ENCODE measurements at regions not wholly inside any gene's neighbourhood (a gene's known extent, or its start where the extent isn't known, plus 50 kb on each side); places are given as distances from the start of the nearest gene placed in this dataset.

DNA sequence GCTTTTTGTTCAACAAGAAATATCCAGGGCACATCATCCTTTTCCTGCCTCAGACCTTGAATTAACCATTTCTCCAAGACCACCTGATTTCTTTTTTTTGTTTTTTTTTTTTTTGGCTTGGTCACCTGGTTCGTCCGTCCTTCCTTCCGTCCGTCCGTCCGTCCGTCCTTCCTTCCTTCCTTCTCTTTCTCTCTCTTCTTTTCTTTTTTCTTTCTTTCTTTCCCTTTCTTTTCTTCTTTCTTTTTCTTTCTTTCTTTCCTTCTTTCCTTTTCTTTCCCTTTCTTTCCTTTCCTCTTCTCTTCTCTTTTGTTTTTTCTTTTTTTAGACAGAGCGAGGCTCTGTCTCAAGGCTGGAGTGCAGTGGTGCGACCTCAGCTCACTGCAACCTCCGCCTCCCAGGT lies 80.7 kb downstream of the TET3 start:
- DNase-seq (ENCODE audit: low read depth), result no peak

DNA sequence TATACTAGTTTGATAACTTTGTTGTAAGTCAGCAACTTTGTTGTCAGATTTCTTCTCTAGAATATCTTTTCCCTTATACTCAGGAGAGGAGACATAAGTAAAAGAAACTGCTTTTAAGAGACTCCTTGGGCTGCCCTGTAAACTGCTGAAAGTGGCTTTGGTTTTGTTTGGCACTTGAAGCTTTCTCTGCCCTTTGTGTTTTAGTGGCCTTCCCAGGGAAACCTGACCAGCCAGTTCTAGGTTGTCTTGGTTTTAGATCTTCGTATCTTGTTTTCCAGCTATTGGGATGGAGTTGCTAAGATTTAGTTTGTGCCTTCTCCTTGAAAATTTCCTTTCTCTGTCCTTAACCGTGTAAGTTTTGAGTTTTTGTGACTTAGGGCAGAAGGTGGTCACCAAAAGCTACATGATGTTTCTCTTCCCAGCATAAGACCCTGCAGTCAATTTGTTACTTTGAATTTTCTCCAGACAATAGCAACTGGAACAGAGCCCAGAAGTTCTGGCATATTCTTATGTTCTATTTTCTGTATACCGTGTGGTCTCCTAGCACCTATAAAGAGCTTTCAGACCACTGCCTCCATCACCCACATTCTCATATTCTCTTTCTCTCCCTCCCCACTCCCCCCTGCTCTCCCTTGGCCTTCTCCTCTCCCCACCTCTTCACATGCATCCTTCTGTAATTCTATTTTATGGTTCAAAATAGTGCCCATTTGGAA lies 81.1 kb downstream of the BOLA3 start:
- DNase-seq (ENCODE audit: low read depth), result no peak

DNA sequence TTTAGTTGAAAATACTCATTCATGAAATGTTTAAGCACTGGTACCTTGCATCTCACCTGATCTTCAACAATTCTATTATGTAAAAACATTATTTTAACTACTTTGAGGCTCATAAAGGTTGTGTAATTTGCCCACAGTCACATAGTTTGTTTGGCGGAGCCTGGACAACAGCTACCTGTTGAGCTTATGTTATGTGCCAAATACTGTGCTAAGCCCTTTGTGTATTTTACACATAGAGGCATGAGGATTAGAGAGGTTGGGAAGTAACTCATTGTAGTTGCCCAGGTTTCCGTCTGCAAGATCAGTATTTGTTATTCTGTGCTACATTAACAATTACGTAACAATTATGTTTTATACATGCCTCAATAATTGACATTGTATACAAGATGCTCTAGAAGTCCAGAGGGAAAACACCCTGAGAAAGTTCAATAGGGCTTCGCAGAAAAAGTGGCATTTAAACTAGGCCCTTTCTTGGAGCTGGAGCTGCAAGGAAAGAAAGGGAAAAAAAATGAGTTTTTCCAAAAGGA lies 80.4 kb downstream of the BOLA3 start:
- DNase-seq (ENCODE audit: low read depth), result no peak

DNA sequence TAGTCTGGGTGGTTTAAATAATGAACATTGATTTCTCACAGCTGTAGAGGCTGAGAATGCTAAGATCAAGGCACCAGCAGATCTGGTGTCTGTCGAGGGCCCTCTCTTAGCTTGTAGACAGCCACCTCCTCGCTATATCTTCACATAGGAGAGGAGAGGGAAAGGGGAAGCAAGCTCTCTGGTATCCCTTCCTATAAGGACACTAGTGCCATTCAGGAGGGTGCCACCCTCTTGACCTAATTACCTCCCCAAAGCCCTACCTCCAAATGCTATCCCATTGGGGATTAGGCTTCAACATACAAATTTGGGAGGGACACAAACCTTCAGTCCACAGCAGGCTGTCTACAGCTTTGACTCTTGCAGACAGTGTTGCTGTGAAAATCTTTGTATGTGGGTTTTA lies 76.7 kb downstream of the BOLA3 start:
- DNase-seq (ENCODE audit: low read depth), result no peak

DNA sequence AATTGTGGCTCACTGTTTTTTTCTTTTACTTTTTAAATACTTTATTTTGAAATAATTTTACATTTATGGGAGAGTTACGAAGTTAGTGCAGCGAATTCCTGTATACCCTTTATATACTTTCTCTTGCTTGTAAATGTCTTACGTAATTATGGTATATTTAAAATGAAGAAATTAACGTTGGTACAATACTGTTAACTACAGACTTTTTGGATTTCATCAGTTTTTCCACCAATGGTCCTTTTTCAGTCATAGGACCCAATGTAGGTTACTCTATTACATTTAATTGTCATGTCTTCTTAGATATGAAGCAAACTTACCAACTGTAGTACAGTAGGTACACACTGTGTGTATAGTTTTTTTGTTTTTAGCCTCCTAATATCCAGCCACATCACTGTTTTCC lies 76.3 kb downstream of the BOLA3 start:
- DNase-seq (ENCODE audit: low read depth), result no peak

DNA sequence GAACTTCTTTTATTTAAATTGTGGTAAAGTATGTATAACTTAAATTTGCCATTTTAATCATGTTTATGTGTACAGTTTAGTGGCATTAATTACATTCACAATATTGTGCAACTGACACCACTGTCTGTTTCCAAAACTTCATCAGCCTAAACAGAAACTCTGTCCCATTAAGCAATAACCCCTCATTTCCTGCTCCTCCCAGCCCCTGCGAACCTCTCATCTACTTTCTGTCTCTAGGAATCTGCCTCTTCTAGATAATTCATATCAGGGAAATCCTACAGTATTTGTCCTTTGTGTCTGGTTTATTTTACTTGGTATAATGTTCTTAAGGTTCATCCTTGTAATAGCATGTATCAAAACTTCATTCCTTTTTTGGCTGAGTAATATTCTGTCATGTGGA lies 75.1 kb downstream of the BOLA3 start:
- peak; percentile 21 for DNase-seq (ENCODE audit: low read depth)

DNA sequence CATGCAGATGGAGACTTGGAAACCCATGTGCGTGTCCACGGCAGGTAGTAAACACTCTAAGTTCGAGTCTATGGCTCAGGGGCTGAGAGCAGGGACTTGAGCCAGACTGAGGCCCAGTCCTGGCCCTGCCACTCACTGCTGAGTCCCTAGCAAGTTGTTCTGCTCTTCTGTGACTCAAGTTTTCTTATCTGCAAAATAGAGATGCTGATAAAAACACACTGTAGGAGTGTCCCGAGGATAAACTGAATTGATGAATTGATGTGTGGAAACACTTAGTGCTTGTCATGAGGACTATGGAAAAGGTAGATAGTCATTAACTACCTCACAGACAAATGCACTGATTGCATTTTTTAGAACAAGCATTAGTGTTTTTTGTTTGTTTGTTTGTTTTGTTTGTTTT lies 73.2 kb downstream of the BOLA3 start:
- DNase-seq (ENCODE audit: low read depth), result no peak

DNA sequence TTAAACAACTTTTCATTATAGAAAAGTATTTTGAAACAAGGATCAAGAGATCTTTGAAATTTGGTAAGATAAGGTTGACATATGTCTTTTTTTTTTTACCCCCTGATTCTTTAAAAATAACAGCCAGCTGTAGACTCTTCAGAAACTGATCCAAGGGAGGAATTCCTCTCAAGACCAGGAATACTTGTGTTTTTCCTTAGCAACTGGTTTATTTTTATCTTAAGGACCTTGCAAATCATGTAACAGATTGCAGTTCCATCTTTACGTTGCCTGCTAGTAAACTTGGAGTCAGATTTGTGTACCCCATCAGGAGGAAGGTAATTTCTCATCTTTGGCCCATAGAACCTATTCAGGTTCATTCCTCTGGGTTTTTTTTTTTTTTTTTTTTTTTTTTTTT lies 71.6 kb downstream of the BOLA3 start:
- no peak for DNase-seq (ENCODE audit: low read depth)

DNA sequence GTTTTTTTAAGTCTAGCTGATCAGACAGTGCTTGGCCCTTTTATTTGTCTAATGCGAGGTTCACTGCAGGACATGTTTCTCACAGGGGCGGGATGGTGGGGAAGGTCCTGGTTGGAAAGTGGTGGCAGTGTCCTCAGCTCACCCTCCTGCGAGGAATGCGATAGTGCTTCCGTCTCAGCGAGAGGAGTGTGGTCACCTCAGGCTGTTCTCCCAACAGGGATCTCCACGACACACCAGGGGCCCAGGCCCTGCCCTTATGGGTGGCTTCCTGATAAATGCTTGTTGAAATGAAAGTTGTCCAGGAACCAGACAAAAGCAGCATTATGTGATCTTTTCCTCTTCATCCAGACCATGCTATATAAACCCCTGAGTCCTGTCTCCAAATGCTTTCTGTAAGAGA lies 70.1 kb downstream of the BOLA3 start:
- no peak for DNase-seq (ENCODE audit: low read depth)

DNA sequence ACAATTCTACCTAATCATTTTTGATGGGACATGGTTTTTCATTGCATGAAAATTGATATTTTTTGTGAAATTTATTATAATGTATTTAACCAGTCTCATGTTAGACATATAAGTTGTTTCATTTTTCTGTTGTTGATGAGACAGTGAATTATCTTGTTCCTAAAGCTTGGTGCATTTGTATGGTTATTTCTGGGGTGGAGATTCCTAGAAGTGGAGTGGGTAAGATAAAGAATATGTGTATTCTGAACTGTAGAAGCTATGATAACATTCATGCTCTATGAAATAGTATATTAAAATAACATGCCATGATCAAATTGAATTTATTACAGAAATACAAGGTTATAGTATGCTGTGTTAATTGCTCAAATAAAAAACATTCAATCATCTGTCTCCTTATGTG lies 69.2 kb downstream of the BOLA3 start:
- DNase-seq (ENCODE audit: low read depth), result no peak

DNA sequence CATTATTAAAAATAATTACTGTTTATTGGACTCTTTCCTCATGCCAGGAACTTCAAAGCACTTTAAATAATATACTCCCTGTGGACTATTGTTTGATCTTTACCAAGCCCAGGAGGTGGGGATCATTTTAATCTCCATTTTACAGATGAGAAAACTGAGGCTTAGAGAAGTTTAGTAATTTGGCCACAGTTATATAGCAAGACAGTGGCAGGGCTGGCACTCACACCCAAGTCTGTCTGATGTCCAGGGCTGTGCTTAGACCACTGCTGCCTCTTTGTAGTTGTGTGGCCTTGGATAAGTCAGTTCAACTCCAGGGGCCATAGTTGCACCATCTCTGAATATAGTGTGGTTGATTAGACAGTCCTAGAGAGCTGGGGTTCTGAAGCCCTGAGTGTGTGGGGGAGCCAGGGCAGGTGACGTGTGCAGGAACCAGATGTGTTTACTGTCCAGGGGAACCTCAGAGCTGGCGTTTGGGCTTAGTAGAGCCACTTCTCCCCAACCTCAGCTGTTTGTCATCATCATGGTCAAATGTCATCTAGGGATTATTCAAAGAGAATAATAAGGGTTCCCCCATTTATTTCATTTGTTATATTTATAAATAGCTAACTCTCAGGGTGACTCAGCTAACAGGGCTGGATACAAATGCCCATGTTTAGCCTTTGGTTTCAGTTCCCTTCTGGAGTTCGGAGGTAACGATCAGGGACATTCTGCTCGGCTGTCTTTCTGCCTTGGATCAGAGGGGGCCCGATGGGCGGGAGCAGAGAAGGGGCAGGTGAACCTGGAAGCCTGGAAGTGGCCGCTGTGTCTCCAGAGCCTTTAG lies 68.0 kb downstream of the BOLA3 start:
- DNase-seq (ENCODE audit: low read depth), result peak; percentile 27

DNA sequence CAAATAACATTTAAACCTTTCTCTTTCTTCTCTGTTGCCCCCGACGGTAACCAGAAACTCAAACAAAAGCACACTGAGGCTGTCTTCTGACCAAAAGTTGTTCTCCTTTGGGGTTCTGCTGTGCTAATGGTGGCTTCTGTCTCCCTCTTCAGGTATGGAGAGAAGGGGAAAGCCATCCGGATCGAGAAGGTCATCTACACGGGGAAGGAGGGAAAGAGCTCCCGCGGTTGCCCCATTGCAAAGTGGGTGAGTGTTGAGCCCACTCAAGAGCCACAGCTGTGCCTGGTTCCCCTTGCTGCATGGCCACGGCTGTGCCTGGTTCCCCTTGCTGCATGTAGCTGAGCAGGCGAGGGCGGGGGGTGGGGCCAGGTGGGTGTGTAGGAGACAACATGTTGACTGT lies 67.4 kb downstream of the BOLA3 start:
- no peak for DNase-seq (ENCODE audit: low read depth)

DNA sequence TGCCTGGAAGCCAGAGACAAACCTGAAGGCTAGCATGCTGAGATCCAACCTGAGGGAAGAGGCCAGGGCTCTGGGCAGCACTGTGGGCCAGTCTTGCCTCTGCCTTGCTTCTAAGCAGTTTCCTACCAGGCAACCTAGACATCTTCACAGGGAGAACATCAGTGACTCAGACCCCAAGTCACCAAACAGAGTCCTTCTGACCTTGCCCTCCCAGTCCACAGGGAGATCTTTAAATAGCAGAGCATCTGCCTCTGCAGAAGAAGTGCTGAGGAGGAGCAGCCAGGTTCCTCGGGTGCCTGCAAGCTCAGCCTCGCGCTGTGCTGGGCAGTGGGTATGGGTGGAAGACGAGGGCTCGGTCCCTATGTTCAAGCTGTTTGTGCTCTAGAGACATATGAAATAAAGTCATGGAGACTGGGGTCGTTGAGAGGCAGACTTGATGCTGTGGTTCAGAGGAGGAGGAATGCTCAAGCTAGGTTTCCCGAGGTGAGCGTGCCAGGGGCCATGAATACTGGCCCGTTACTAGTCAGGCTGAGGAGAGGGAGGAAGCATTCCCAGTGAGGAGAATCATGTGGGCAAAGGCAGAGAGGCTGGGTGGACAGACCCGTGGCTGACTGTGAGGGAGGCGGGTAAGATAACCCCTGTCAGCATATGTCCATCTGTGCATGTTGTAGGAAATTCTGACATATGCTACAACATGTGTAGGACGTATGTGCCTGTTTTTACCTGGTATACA lies 66.5 kb downstream of the BOLA3 start:
- no peak for DNase-seq (ENCODE audit: low read depth)

DNA sequence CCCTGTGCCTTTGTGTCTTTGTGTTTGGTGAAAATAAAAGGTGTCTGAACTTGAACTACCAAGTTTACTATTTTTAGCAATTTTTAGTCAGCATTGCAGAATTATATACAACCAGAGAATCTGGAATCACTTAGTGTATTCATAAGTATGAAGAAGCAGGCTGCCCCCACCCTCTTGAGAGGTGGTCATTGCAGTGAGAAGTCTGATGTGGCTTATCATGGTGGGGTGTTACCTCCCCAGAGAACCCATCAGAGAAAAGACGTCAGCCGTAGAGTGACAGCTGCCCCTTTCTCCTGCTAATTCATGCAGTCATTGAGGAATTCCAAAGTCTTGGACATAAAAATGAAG lies 66.0 kb downstream of the BOLA3 start:
- no peak for DNase-seq (ENCODE audit: low read depth)

DNA sequence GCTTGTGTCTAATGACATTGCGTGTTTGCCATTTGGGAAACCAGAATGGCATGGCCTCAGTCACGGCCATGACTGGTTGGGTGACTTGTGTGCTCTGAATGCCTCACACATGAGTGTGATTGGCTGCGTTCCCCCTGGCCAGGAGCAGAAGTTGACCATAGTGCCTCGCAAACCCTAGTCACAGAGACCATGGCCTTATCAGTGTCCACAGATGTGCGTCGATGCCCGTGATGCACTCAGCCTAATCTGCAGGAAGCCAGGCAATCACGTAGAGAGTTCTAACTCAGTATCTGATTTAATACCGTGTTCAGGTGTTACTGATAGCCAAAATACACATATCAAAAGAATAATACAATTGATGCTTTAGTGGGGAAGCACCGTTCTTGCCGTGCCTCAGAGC lies 64.0 kb downstream of the BOLA3 start:
- DNase-seq (ENCODE audit: low read depth), result no peak

Data from iris pigment epithelial cell (primary cell).